Middle frontal gyrus (tissue), 1 donor: ENCODE measurements at regions not wholly inside any gene's neighbourhood (a gene's known extent, or its start where the extent isn't known, plus 50 kb on each side); places are given as distances from the start of the nearest gene placed in this dataset.
A peak's percentile ranks its signal among the peaks of the same experiment; 100 is the strongest.

ENCODE experiments used
- DNase-seq: peaks from one replicate; pipeline ENCODE4 v3.0.0-alpha.2; 2015; ENCODE audit warnings: low spot score; ENCODE audit errors: extremely low spot score

- no peak for DNase-seq
Measured at GRCh38 chr15:55031727-55032126, 165.0 kb downstream of the RSL24D1 start.

- no peak for DNase-seq
Measured at GRCh38 chr15:55026381-55026780, 170.4 kb downstream of the RSL24D1 start.

- DNase-seq = no peak
Measured at GRCh38 chr15:55017635-55018034, 179.1 kb downstream of the RSL24D1 start.

- no peak for DNase-seq
Measured at GRCh38 chr15:55016225-55016624, 180.5 kb downstream of the RSL24D1 start.

- no peak for DNase-seq
Measured at GRCh38 chr15:55015093-55015445, 181.7 kb downstream of the RSL24D1 start.

- DNase-seq = no peak
Measured at GRCh38 chr15:55014391-55015092, 182.2 kb downstream of the RSL24D1 start.

- no peak for DNase-seq
Measured at GRCh38 chr15:55008421-55008820, 188.3 kb downstream of the RSL24D1 start.

GRCh38 chr15:55007561-55007960, 189.2 kb downstream of the RSL24D1 start:
- no peak for DNase-seq

GRCh38 chr15:55005679-55006078, 191.1 kb downstream of the RSL24D1 start:
- DNase-seq = no peak

- peak; percentile 9 for DNase-seq
Measured at GRCh38 chr15:55003965-55004873, 192.5 kb downstream of the RSL24D1 start.

GRCh38 chr15:54998661-54999060, 198.1 kb downstream of the RSL24D1 start:
- no peak for DNase-seq

GRCh38 chr15:54990793-54991192, 205.9 kb downstream of the RSL24D1 start:
- DNase-seq = no peak

- DNase-seq = no peak
Measured at GRCh38 chr15:54987881-54988280, 208.9 kb downstream of the RSL24D1 start.

- DNase-seq = no peak
Measured at GRCh38 chr15:54979964-54980363, 216.8 kb downstream of the RSL24D1 start.

- no peak for DNase-seq
Measured at GRCh38 chr15:54962637-54963036, 234.1 kb downstream of the RSL24D1 start.

- no peak for DNase-seq
Measured at GRCh38 chr15:54960266-54960665, 236.5 kb downstream of the RSL24D1 start.

- no peak for DNase-seq
Measured at GRCh38 chr15:54941417-54941816, 255.3 kb downstream of the RSL24D1 start.

GRCh38 chr15:54917312-54917711, 279.4 kb downstream of the RSL24D1 start:
- DNase-seq = no peak

GRCh38 chr15:54915380-54915779, 281.4 kb downstream of the RSL24D1 start:
- DNase-seq = no peak

GRCh38 chr15:54884312-54884711, 312.4 kb downstream of the RSL24D1 start:
- DNase-seq = no peak

- DNase-seq = no peak
Measured at GRCh38 chr15:54859982-54860381, 336.8 kb downstream of the RSL24D1 start.

GRCh38 chr15:54854667-54855066, 342.1 kb downstream of the RSL24D1 start:
- no peak for DNase-seq

GRCh38 chr15:54850101-54850500, 346.6 kb downstream of the RSL24D1 start:
- no peak for DNase-seq
